ENCODE measurements at regions not wholly inside any gene's neighbourhood (a gene's known extent, or its start where the extent isn't known, plus 50 kb on each side); places are given as distances from the start of the nearest gene placed in this dataset.
"Not testable (repeated sequence)": the region's sequence is repeated elsewhere in the genome, so short reads cannot be mapped to it uniquely, and the experiment has no call there.

DNA sequence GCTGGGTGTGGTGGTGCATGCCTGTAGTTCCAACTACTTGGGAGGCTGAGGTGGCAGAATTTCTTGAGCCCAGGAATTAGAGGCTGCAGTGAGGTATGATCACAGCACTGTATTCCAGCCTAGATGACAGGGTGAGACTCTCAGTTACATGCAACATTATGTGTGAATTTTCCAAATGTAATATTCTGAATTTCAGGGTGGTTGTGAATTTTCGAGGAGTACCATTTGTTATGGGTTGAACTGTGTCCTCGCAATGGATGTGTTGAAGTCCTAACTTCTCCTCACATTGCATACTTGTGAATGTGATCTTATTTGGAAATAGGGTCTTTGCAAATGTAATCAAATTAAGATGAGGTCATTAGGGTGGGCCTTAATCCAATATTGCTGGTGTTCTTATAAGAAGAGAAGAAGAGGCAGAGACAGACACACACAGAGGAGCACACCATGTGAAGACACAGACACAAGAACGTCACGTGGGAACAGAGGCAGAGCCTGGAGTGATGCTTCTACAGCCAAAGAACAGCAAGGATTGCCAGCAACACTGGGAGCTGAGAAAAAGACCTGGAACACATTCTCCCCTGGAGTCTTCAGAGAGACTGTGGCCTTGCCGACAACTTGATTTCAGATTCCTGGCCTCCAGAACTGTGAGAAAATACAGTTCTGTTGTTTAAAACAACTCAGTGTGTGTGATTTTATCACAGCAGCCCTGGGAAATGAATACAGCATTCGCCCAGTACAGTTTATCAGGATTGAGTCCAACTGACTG, 91.9 kb downstream of the ZNF783 start:
- ChIA-PET POLR2A (no interaction called here), RAD21 (ENCODE audit: unreplicated experiment) (no interaction called here), CTCF (no interaction called here), SMC1A (ENCODE audit: uncharacterized antibody, unreplicated experiment) (no interaction called here)
- in situ Hi-C loops (cut with MboI) = no loop called here
- FAIRE-seq = no peak
- no peak for DNase-seq (ENCODE audit: low read depth, low spot score)
- ATAC-seq = no peak
- WGBS (ENCODE audit: insufficient coverage, insufficient replicate concordance, low lambda C conversion rate, missing lambda C conversion rate) = 41% methylated on average over 6 of the region's 6 CpGs
- Histone ChIP-seq H3K27me3 (replicated peaks in 1 of 2; ENCODE audit: control insufficient read depth in 2 of 2, insufficient read depth in 2 of 2, low read length in 1 of 2) (no peaks in the 10 kb centered on the region), H3K4me3 (no peak overlapping the region), H3K9ac (ENCODE audit: control insufficient read depth, insufficient read depth, low read length) (no peak overlapping the region), H3K9me3 (replicated peaks; ENCODE audit: control insufficient read depth, insufficient read depth, low read length) (peaks cover 2% of the 10 kb centered on the region; the same call in 1 of the 3 replicates), H2AFZ (ENCODE audit: control insufficient read depth, low read depth, low read length) (no peak overlapping the region), H4K20me1 (ENCODE audit: control insufficient read depth, insufficient read depth) (no peaks in the 10 kb centered on the region), H3K4me2 (ENCODE audit: control insufficient read depth, insufficient read depth) (no peak overlapping the region), H3K79me2 (ENCODE audit: control insufficient read depth, insufficient read depth, low read length) (no peaks in the 10 kb centered on the region), H3K36me3 (ENCODE audit: control insufficient read depth in 2 of 2, insufficient read depth in 2 of 2, low read length in 1 of 2) (no peaks in the 10 kb centered on the region), H3K27ac (ENCODE audit: control insufficient read depth, insufficient read depth) (no peak overlapping the region), H3K4me1 (ENCODE audit: control insufficient read depth, insufficient read depth, low read length) (no peaks in the 10 kb centered on the region)
- intact Hi-C loops (cut with micrococcal nuclease; ENCODE audit: unreplicated experiment) = no loop called here
- TF ChIP-seq DPF2 (IDR thresholded peaks at IDR 0.05) (no peak), ZZZ3 (IDR thresholded peaks at IDR 0.05; ENCODE audit: control insufficient read depth, insufficient read length, low read depth) (no peak), POLR2AphosphoS5 (IDR thresholded peaks at IDR 0.05; ENCODE audit: low read length) (no peak), NFIC (IDR thresholded peaks at IDR 0.05; ENCODE audit: low read depth, low read length) (no peak), SMARCA5 (IDR thresholded peaks at IDR 0.05) (no peak), NBN (IDR thresholded peaks at IDR 0.05) (no peak), MYC (IDR thresholded peaks at IDR 0.05; ENCODE audit: insufficient read depth, insufficient read length, insufficient replicate concordance, low read length, severe bottlenecking) (no peak), STAT1 (conservative IDR thresholded peaks at IDR 0.05) (no peak), HDAC6 (IDR thresholded peaks at IDR 0.05; ENCODE audit: unreplicated experiment) (no peak), ZNF207 (IDR thresholded peaks at IDR 0.05; ENCODE audit: borderline replicate concordance) (no peak), RAD51 (IDR thresholded peaks at IDR 0.05) (no peak), NR2C1 (IDR thresholded peaks at IDR 0.05) (no peak), FOXM1 (IDR thresholded peaks at IDR 0.05; ENCODE audit: low read depth, low read length) (no peak)
- TF ChIP-seq, protein P1, sequence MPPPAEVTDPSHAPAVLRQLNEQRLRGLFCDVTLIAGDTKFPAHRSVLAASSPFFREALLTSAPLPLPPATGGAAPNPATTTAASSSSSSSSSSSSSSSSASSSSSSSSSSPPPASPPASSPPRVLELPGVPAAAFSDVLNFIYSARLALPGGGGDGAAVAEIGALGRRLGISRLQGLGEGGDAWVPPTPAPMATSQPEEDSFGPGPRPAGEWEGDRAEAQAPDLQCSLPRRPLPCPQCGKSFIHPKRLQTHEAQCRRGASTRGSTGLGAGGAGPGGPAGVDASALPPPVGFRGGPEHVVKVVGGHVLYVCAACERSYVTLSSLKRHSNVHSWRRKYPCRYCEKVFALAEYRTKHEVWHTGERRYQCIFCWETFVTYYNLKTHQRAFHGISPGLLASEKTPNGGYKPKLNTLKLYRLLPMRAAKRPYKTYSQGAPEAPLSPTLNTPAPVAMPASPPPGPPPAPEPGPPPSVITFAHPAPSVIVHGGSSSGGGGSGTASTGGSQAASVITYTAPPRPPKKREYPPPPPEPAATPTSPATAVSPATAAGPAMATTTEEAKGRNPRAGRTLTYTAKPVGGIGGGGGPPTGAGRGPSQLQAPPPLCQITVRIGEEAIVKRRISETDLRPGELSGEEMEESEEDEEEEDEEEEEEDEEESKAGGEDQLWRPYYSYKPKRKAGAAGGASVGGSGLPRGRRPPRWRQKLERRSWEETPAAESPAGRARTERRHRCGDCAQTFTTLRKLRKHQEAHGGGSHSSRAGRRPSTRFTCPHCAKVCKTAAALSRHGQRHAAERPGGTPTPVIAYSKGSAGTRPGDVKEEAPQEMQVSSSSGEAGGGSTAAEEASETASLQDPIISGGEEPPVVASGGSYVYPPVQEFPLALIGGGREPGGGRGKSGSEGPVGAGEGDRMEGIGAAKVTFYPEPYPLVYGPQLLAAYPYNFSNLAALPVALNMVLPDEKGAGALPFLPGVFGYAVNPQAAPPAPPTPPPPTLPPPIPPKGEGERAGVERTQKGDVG (CRISPR knock-in tag; IDR thresholded peaks at IDR 0.05) = no peak
- no TSS peak for BruUV-seq (replicated peaks)

DNA sequence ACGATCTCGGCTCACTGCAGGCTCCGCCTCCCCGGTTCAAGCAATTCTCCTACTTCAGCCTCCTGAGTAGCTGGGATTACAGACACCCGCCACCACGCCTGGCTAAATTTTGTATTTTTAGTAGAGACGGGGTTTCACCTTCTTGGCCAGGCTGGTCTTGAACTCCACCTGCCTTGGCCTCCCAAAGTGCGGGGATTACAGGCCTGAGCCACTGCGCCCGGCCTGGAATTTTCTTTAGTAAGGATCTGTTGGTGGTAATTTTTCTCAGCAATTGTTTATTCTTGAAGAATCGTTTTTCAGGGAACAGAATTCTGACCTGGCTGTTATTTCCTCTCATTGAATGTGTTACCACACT, 93.0 kb downstream of the ZNF783 start:
- SMC1A ChIA-PET (ENCODE audit: uncharacterized antibody, unreplicated experiment); intact Hi-C loops (cut with micrococcal nuclease; ENCODE audit: unreplicated experiment); FAIRE-seq; H3K4me3 ChIP-seq; POLR2A ChIA-PET; ATAC-seq; H3K36me3 ChIP-seq (ENCODE audit: control insufficient read depth in 2 of 2, insufficient read depth in 2 of 2, low read length in 1 of 2); H3K4me1 ChIP-seq (ENCODE audit: control insufficient read depth, insufficient read depth, low read length); H3K4me2 ChIP-seq (ENCODE audit: control insufficient read depth, insufficient read depth); DNase-seq (ENCODE audit: low read depth, low spot score); BruUV-seq (replicated peaks); H3K9ac ChIP-seq (ENCODE audit: control insufficient read depth, insufficient read depth, low read length); H3K27ac ChIP-seq (ENCODE audit: control insufficient read depth, insufficient read depth); H3K79me2 ChIP-seq (ENCODE audit: control insufficient read depth, insufficient read depth, low read length); RAD21 ChIA-PET (ENCODE audit: unreplicated experiment); H4K20me1 ChIP-seq (ENCODE audit: control insufficient read depth, insufficient read depth); H2AFZ ChIP-seq (ENCODE audit: control insufficient read depth, low read depth, low read length); in situ Hi-C loops (cut with MboI); H3K27me3 ChIP-seq (replicated peaks in 1 of 2; ENCODE audit: control insufficient read depth in 2 of 2, insufficient read depth in 2 of 2, low read length in 1 of 2); H3K9me3 ChIP-seq (replicated peaks; ENCODE audit: control insufficient read depth, insufficient read depth, low read length): not testable (repeated sequence)
- CTCF ChIA-PET = interaction anchor here (0.7 kb wide), 1 partner anchor 10 kb away, joined by 3 read pairs; no protein-coding TSS in a partner anchor
- WGBS (ENCODE audit: insufficient coverage, insufficient replicate concordance, low lambda C conversion rate, missing lambda C conversion rate) = 59% methylated on average over 11 of the region's 11 CpGs

All from GM12878 (cell line).